Tibial nerve (tissue), 4 donors: ENCODE measurements at regions not wholly inside any gene's neighbourhood (a gene's known extent, or its start where the extent isn't known, plus 50 kb on each side); places are given as distances from the start of the nearest gene placed in this dataset.

Source experiments
- DNase-seq, 2 donors: peaks; one replicate each; pipeline ENCODE4 v3.0.0-alpha.2; 2019; ENCODE audit warnings: low spot score in 2 of 2
- H3K27ac ChIP-seq, 4 donors: fragments of 200-600 bp; sonication (generic) in 3 of 4; one replicate each; pipeline ENCODE4 v1.5.1; 2017 to 2019; ENCODE audit warnings: mild to moderate bottlenecking in 1 of 4
- H3K27me3 ChIP-seq, 2 donors: fragments of 200-600 bp; sonication (generic) in 1 of 2; one replicate each; pipeline versions ENCODE4 v1.5.1 to v1.6.0; 2017 to 2019
- H3K36me3 ChIP-seq, 3 donors: fragments of 200-600 bp; sonication (generic); one replicate each; pipeline ENCODE4 v1.5.1; 2018 to 2019
- H3K4me1 ChIP-seq, 4 donors: fragments of 200-600 bp; sonication (generic) in 3 of 4; one replicate each; pipeline ENCODE4 v1.5.1; 2017 to 2019
- H3K4me3 ChIP-seq, 4 donors: fragments of 200-600 bp; sonication (generic) in 3 of 4; one replicate each; pipeline ENCODE4 v1.5.1; 2017 to 2019; ENCODE audit warnings: mild to moderate bottlenecking in 1 of 4, moderate library complexity in 1 of 4
- H3K9me3 ChIP-seq, 4 donors: fragments of 200-600 bp; sonication (generic) in 3 of 4; one replicate each; pipeline ENCODE4 v1.5.1; 2017 to 2019
- EP300 ChIP-seq, 2 donors: sonication (generic); formaldehyde crosslinking; IDR thresholded peaks; one replicate each; pipeline ENCODE4 v1.6.1; 2017; ENCODE audit warnings: antibody characterized with exemption in 2 of 2, mild to moderate bottlenecking in 1 of 2
- POLR2A ChIP-seq, 2 donors: fragments of 450-650 bp; IDR thresholded peaks; one replicate each; pipeline ENCODE4 v1.6.1; 2017; ENCODE audit warnings: antibody characterized with exemption in 2 of 2, mild to moderate bottlenecking in 2 of 2, moderate library complexity in 2 of 2
- WGBS, 2 donors: methylation state at CpG; one replicate each; pipeline ENCODE4 v1.1.5; 2018; 5-methylcytosine and 5-hydroxymethylcytosine counted together
- TF ChIP-seq, protein P1 (sequence below), 5 experiments: fragments of 200-600 bp in 3 of 5; fragments of 450-650 bp in 2 of 5; sonication (generic) in 3 of 5; IDR thresholded peaks; one replicate each; pipeline ENCODE4 v1.5.1; 2016 to 2019; ENCODE audit warnings: antibody characterized with exemption in 5 of 5, mild to moderate bottlenecking in 3 of 5, moderate library complexity in 2 of 5

DNA sequence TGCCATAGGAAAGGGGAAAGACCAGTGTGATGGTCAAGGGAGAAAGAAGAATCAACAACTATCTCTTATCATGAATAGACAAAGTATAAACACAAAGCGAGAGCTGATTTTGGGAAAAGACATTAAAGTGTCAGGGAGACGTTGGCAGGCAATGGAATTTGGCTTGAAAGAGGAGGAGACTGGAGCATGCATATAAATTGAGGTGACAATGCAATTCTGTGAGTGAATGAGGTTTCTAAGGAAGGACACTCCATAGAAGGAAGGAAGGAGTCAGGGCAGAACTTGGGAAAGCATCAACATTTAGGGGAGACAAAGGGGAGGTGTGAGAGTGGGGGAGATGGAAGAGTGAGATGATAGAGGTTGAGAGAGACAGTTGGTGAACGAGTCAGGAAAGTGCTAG, 543.0 kb upstream of the TBL1XR1 start:
- no peaks in the 10 kb centered on the region for H3K4me1 ChIP-seq
- no peak for TF ChIP-seq EP300 (IDR thresholded peaks at IDR 0.05)
- TF ChIP-seq POLR2A (IDR thresholded peaks at IDR 0.05): no peak
- TF ChIP-seq, protein P1, sequence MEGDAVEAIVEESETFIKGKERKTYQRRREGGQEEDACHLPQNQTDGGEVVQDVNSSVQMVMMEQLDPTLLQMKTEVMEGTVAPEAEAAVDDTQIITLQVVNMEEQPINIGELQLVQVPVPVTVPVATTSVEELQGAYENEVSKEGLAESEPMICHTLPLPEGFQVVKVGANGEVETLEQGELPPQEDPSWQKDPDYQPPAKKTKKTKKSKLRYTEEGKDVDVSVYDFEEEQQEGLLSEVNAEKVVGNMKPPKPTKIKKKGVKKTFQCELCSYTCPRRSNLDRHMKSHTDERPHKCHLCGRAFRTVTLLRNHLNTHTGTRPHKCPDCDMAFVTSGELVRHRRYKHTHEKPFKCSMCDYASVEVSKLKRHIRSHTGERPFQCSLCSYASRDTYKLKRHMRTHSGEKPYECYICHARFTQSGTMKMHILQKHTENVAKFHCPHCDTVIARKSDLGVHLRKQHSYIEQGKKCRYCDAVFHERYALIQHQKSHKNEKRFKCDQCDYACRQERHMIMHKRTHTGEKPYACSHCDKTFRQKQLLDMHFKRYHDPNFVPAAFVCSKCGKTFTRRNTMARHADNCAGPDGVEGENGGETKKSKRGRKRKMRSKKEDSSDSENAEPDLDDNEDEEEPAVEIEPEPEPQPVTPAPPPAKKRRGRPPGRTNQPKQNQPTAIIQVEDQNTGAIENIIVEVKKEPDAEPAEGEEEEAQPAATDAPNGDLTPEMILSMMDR (IDR thresholded peaks at IDR 0.05): no peak
- WGBS, 2 donors: 67 to 73% methylated on average over 3 of the region's 3 CpGs
- no peak for DNase-seq
- H3K27me3 ChIP-seq: no peaks in the 10 kb centered on the region
- no peaks in the 10 kb centered on the region for H3K9me3 ChIP-seq
- H3K36me3 ChIP-seq: no peaks in the 10 kb centered on the region
- no peak overlapping the region for H3K4me3 ChIP-seq
- H3K27ac ChIP-seq: no peak overlapping the region

- no peak for DNase-seq
- Histone ChIP-seq H3K4me1 (peaks cover 0 to 11% (median 0%) of the 10 kb centered on the region in 4 donors), H3K9me3 (no peaks in the 10 kb centered on the region), H3K27me3 (no peaks in the 10 kb centered on the region), H3K36me3 (no peaks in the 10 kb centered on the region), H3K27ac (no peak overlapping the region), H3K4me3 (no peak overlapping the region)
- TF ChIP-seq, protein P1 (IDR thresholded peaks at IDR 0.05): no peak
- no peak for TF ChIP-seq EP300 (IDR thresholded peaks at IDR 0.05)
- no peak for TF ChIP-seq POLR2A (IDR thresholded peaks at IDR 0.05)
- 83 to 89% methylated on average over 4 of the region's 4 CpGs for WGBS, 2 donors
Measured at GRCh38 chr3:177742273-177742672, 545.0 kb upstream of the TBL1XR1 start.

DNA sequence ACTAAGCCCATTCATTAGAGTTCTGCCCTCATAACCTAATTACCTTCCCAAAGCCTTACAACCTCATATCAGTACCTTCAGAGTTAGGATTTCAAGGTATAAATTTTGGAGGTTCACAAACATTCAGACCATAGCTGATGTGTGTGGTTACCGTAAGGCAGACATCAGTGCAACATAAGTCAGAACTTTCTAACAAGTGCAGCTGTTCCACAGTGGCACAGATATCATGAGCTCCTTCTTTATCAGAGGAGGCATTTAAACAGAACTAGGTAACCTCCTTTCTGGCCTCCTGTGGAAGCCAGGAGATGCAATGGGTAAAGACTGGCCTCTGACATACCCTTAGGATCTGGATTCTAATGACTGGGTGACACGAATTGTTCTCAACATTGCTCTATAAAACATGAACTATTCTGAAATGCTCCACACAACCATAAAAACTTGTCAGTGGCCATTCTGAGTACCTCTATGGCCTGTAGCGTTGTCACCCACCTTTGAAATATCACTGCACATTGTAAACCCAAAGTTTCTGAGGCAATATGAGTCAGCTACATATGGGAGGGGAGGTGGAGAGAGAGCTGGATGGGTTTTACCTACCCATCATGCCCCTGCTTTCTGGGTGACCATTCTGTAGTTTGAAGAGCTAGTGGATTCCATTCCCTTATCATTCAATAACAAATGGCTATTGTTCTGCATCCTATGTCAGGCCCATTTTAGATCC, 546.0 kb upstream of the TBL1XR1 start:
- 69 to 71% methylated on average over 3 of the region's 3 CpGs for WGBS, 2 donors
- Histone ChIP-seq H3K27ac (no peak overlapping the region), H3K36me3 (no peaks in the 10 kb centered on the region), H3K4me3 (no peak overlapping the region), H3K27me3 (no peaks in the 10 kb centered on the region), H3K4me1 (peaks cover 0 to 14% (median 0%) of the 10 kb centered on the region in 4 donors), H3K9me3 (no peaks in the 10 kb centered on the region)
- DNase-seq: no peak
- TF ChIP-seq, protein P1 (IDR thresholded peaks at IDR 0.05): no peak
- TF ChIP-seq EP300 (IDR thresholded peaks at IDR 0.05) (no peak), POLR2A (IDR thresholded peaks at IDR 0.05) (no peak)

GRCh38 chr3:177744873-177745606, 547.8 kb upstream of the TBL1XR1 start:
- TF ChIP-seq, protein P1 (IDR thresholded peaks at IDR 0.05): no peak
- H3K27me3 ChIP-seq: no peaks in the 10 kb centered on the region
- no peak overlapping the region for H3K4me3 ChIP-seq
- 95% methylated on average over 6 of the region's 6 CpGs for WGBS, 2 donors
- no peaks in the 10 kb centered on the region for H3K36me3 ChIP-seq
- H3K9me3 ChIP-seq: no peaks in the 10 kb centered on the region
- H3K27ac ChIP-seq: no peak overlapping the region
- no peak for DNase-seq
- H3K4me1 ChIP-seq: peaks cover 0 to 14% (median 0%) of the 10 kb centered on the region in 4 donors

DNA sequence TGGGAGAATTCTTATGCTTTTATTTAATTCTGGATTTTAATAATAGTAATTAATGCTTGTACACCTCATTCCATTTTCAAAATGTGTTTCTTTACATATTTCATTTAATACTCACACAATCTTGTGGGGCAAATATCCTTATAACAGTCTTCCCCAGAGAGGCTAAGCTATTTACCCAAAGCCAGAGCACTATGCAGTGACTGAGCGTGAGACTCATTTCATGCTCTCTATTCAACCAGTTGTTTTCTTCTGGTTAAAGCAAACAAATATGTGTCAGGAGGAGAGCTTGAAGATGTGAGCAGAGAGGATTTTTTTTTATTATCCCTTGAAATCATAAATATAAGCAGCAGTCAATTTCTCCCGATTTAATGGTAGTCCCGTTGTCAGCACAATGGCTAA, 548.3 kb upstream of the TBL1XR1 start:
- WGBS, 2 donors: 60 to 73% methylated on average over 3 of the region's 3 CpGs
- H3K4me3 ChIP-seq: no peak overlapping the region
- H3K27me3 ChIP-seq: no peaks in the 10 kb centered on the region
- H3K36me3 ChIP-seq: no peaks in the 10 kb centered on the region
- H3K9me3 ChIP-seq: no peaks in the 10 kb centered on the region
- TF ChIP-seq EP300 (IDR thresholded peaks at IDR 0.05) (no peak), POLR2A (IDR thresholded peaks at IDR 0.05) (no peak)
- TF ChIP-seq, protein P1 (IDR thresholded peaks at IDR 0.05): no peak
- H3K4me1 ChIP-seq: peaks cover 0 to 14% (median 0%) of the 10 kb centered on the region in 4 donors
- H3K27ac ChIP-seq: no peak overlapping the region
- no peak for DNase-seq
